Activated naive CD8-positive, alpha-beta T cell (primary cell): ENCODE measurements at regions not wholly inside any gene's neighbourhood (a gene's known extent, or its start where the extent isn't known, plus 50 kb on each side); places are given as distances from the start of the nearest gene placed in this dataset.

Experiments used
- H3K27ac Mint-ChIP-seq: one replicate; pipeline ENCODE4 v1.8.0; 2021; ENCODE audit warnings: mixed read lengths
- H3K27me3 Mint-ChIP-seq: one replicate; pipeline ENCODE4 v1.8.0; 2021; ENCODE audit warnings: mixed read lengths
- H3K36me3 Mint-ChIP-seq: one replicate; pipeline ENCODE4 v1.8.0; 2021; ENCODE audit warnings: mixed read lengths
- H3K4me1 Mint-ChIP-seq: one replicate; pipeline ENCODE4 v1.8.0; 2021; ENCODE audit warnings: low read depth, mixed read lengths
- H3K4me3 Mint-ChIP-seq: one replicate; pipeline ENCODE4 v1.8.0; 2021; ENCODE audit warnings: mild to moderate bottlenecking, mixed read lengths
- H3K9me3 Mint-ChIP-seq: one replicate; pipeline ENCODE4 v1.8.0; 2021; ENCODE audit warnings: low read depth, mixed read lengths

GRCh38 chr7:32152576-32152975 lies 82.4 kb upstream of the PDE1C start:
- H3K4me1 Mint-ChIP-seq: no peaks in the 10 kb centered on the region
- no peaks in the 10 kb centered on the region for H3K36me3 Mint-ChIP-seq
- H3K27ac Mint-ChIP-seq: no peak overlapping the region
- H3K27me3 Mint-ChIP-seq: peaks cover 1% of the 10 kb centered on the region
- peaks cover 6% of the 10 kb centered on the region for H3K9me3 Mint-ChIP-seq
- no peak overlapping the region for H3K4me3 Mint-ChIP-seq

- H3K27me3 Mint-ChIP-seq: no peaks in the 10 kb centered on the region
- no peaks in the 10 kb centered on the region for H3K36me3 Mint-ChIP-seq
- H3K9me3 Mint-ChIP-seq: peaks cover 6% of the 10 kb centered on the region
- H3K4me3 Mint-ChIP-seq: no peak overlapping the region
- H3K4me1 Mint-ChIP-seq: no peaks in the 10 kb centered on the region
- H3K27ac Mint-ChIP-seq: no peak overlapping the region
These were observed 80.4 kb upstream of the PDE1C start for GRCh38 chr7:32150589-32150988.

GRCh38 chr7:32150039-32150438 lies 79.8 kb upstream of the PDE1C start:
- Mint-ChIP-seq H3K27me3 (no peaks in the 10 kb centered on the region), H3K4me1 (no peaks in the 10 kb centered on the region), H3K27ac (no peak overlapping the region), H3K36me3 (no peaks in the 10 kb centered on the region), H3K4me3 (no peak overlapping the region), H3K9me3 (peaks cover 6% of the 10 kb centered on the region)

- H3K36me3 Mint-ChIP-seq: no peaks in the 10 kb centered on the region
- H3K9me3 Mint-ChIP-seq: peaks cover 6% of the 10 kb centered on the region
- H3K27me3 Mint-ChIP-seq: no peaks in the 10 kb centered on the region
- H3K4me1 Mint-ChIP-seq: no peaks in the 10 kb centered on the region
- no peak overlapping the region for H3K4me3 Mint-ChIP-seq
- no peak overlapping the region for H3K27ac Mint-ChIP-seq
These were observed 77.5 kb upstream of the PDE1C start for GRCh38 chr7:32147546-32148268.

- no peaks in the 10 kb centered on the region for H3K27me3 Mint-ChIP-seq
- peaks cover 1% of the 10 kb centered on the region for H3K9me3 Mint-ChIP-seq
- H3K4me1 Mint-ChIP-seq: no peaks in the 10 kb centered on the region
- H3K36me3 Mint-ChIP-seq: no peaks in the 10 kb centered on the region
- no peak overlapping the region for H3K27ac Mint-ChIP-seq
- no peak overlapping the region for H3K4me3 Mint-ChIP-seq
These were observed 75.7 kb upstream of the PDE1C start for GRCh38 chr7:32145911-32146310.

GRCh38 chr7:32144676-32145075 lies 74.5 kb upstream of the PDE1C start:
- Mint-ChIP-seq H3K4me3 (no peak overlapping the region), H3K27ac (no peak overlapping the region), H3K4me1 (no peaks in the 10 kb centered on the region), H3K9me3 (no peaks in the 10 kb centered on the region), H3K27me3 (no peaks in the 10 kb centered on the region), H3K36me3 (no peaks in the 10 kb centered on the region)

- H3K36me3 Mint-ChIP-seq: no peaks in the 10 kb centered on the region
- H3K4me3 Mint-ChIP-seq: no peak overlapping the region
- H3K27me3 Mint-ChIP-seq: no peaks in the 10 kb centered on the region
- H3K9me3 Mint-ChIP-seq: no peaks in the 10 kb centered on the region
- H3K27ac Mint-ChIP-seq: no peak overlapping the region
- no peaks in the 10 kb centered on the region for H3K4me1 Mint-ChIP-seq
These were observed 73.1 kb upstream of the PDE1C start for GRCh38 chr7:32143301-32143700.

GRCh38 chr7:32142649-32143048 lies 72.4 kb upstream of the PDE1C start:
- Mint-ChIP-seq H3K36me3 (no peaks in the 10 kb centered on the region), H3K27me3 (no peaks in the 10 kb centered on the region), H3K9me3 (no peaks in the 10 kb centered on the region), H3K27ac (no peak overlapping the region), H3K4me1 (no peaks in the 10 kb centered on the region), H3K4me3 (no peak overlapping the region)

- Mint-ChIP-seq H3K27ac (no peak overlapping the region), H3K4me3 (no peak overlapping the region), H3K9me3 (no peaks in the 10 kb centered on the region), H3K27me3 (no peaks in the 10 kb centered on the region), H3K36me3 (no peaks in the 10 kb centered on the region), H3K4me1 (no peaks in the 10 kb centered on the region)
These were observed 70.2 kb upstream of the PDE1C start for GRCh38 chr7:32140210-32140939.

GRCh38 chr7:32137059-32137458 lies 66.9 kb upstream of the PDE1C start:
- H3K36me3 Mint-ChIP-seq: no peaks in the 10 kb centered on the region
- no peaks in the 10 kb centered on the region for H3K27me3 Mint-ChIP-seq
- H3K4me3 Mint-ChIP-seq: no peak overlapping the region
- peaks cover 7% of the 10 kb centered on the region for H3K9me3 Mint-ChIP-seq
- no peak overlapping the region for H3K27ac Mint-ChIP-seq
- H3K4me1 Mint-ChIP-seq: no peaks in the 10 kb centered on the region

- Mint-ChIP-seq H3K36me3 (no peaks in the 10 kb centered on the region), H3K27ac (no peak overlapping the region), H3K4me1 (no peaks in the 10 kb centered on the region), H3K4me3 (no peak overlapping the region), H3K9me3 (peaks cover 13% of the 10 kb centered on the region), H3K27me3 (no peaks in the 10 kb centered on the region)
These were observed 60.9 kb upstream of the PDE1C start for GRCh38 chr7:32131091-32131490.

GRCh38 chr7:32126843-32127242 lies 56.6 kb upstream of the PDE1C start:
- Mint-ChIP-seq H3K27ac (no peak overlapping the region), H3K27me3 (no peaks in the 10 kb centered on the region), H3K4me3 (no peak overlapping the region), H3K9me3 (peaks cover 16% of the 10 kb centered on the region), H3K4me1 (no peaks in the 10 kb centered on the region), H3K36me3 (no peaks in the 10 kb centered on the region)
